ENCODE measurements at regions not wholly inside any gene's neighbourhood (a gene's known extent, or its start where the extent isn't known, plus 50 kb on each side); places are given as distances from the start of the nearest gene placed in this dataset.

- no peak for TF ChIP-seq CTCF (IDR thresholded peaks at IDR 0.05; ENCODE audit: control extremely low read depth, extremely low read depth)
- Histone ChIP-seq H3K27ac (ENCODE audit: low read depth in 1 of 2, low read length in 1 of 2) (no peak overlapping the region), H3K36me3 (ENCODE audit: control insufficient read depth in 4 of 4, insufficient read depth in 4 of 4, low read length in 4 of 4) (no peaks in the 10 kb centered on the region), H3K27me3 (ENCODE audit: control insufficient read depth in 3 of 3, insufficient read depth in 3 of 3, low read length in 2 of 3) (no peaks in the 10 kb centered on the region), H3K4me1 (ENCODE audit: control insufficient read depth in 5 of 5, insufficient read depth in 5 of 5, low read length in 5 of 5) (no peaks in the 10 kb centered on the region), H3K9ac (ENCODE audit: insufficient read depth in 1 of 2, low read length in 2 of 2) (no peak overlapping the region), H3K9me3 (ENCODE audit: control insufficient read depth in 4 of 4, insufficient read depth in 3 of 4, low read length in 3 of 4) (no peaks in the 10 kb centered on the region), H3K4me3 (no peak overlapping the region)
- ATAC-seq (ENCODE audit: insufficient read depth, low FRiP score), result no peak
- 61 to 85% methylated on average over 3 of the region's 3 CpGs for WGBS, 2 donors
- no peak for DNase-seq
Measured at GRCh38 chr2:150971910-150972309, 289.8 kb downstream of the RBM43 start.

GRCh38 chr2:150963336-150963735, 298.3 kb downstream of the RBM43 start:
- Histone ChIP-seq H3K4me1 (ENCODE audit: control insufficient read depth in 5 of 5, insufficient read depth in 5 of 5, low read length in 5 of 5) (no peaks in the 10 kb centered on the region), H3K27me3 (ENCODE audit: control insufficient read depth in 3 of 3, insufficient read depth in 3 of 3, low read length in 2 of 3) (no peaks in the 10 kb centered on the region), H3K9me3 (ENCODE audit: control insufficient read depth in 4 of 4, insufficient read depth in 3 of 4, low read length in 3 of 4) (no peaks in the 10 kb centered on the region), H3K4me3 (no peak overlapping the region), H3K36me3 (ENCODE audit: control insufficient read depth in 4 of 4, insufficient read depth in 4 of 4, low read length in 4 of 4) (no peaks in the 10 kb centered on the region), H3K27ac (ENCODE audit: low read depth in 1 of 2, low read length in 1 of 2) (no peak overlapping the region), H3K9ac (ENCODE audit: insufficient read depth in 1 of 2, low read length in 2 of 2) (no peak overlapping the region)
- 74% methylated on average over 5 of the region's 5 CpGs for WGBS, 2 donors
- TF ChIP-seq CTCF (IDR thresholded peaks at IDR 0.05; ENCODE audit: control extremely low read depth, extremely low read depth), result no peak
- no peak for DNase-seq
- no peak for ATAC-seq (ENCODE audit: insufficient read depth, low FRiP score)

- no peak for DNase-seq
Measured at GRCh38 chr2:150955231-150955630, 306.4 kb downstream of the RBM43 start.

More at GRCh38 chr2:150955231-150955630, 306.4 kb downstream of the RBM43 start:
- Histone ChIP-seq H3K27me3 (ENCODE audit: control insufficient read depth in 3 of 3, insufficient read depth in 3 of 3, low read length in 2 of 3) (no peaks in the 10 kb centered on the region), H3K9me3 (ENCODE audit: control insufficient read depth in 4 of 4, insufficient read depth in 3 of 4, low read length in 3 of 4) (no peaks in the 10 kb centered on the region), H3K4me1 (ENCODE audit: control insufficient read depth in 5 of 5, insufficient read depth in 5 of 5, low read length in 5 of 5) (peaks cover 0 to 2% (median 0%) of the 10 kb centered on the region in 5 donors), H3K36me3 (ENCODE audit: control insufficient read depth in 4 of 4, insufficient read depth in 4 of 4, low read length in 4 of 4) (no peaks in the 10 kb centered on the region), H3K4me3 (no peak overlapping the region), H3K9ac (ENCODE audit: insufficient read depth in 1 of 2, low read length in 2 of 2) (no peak overlapping the region), H3K27ac (ENCODE audit: low read depth in 1 of 2, low read length in 1 of 2) (no peak overlapping the region)
- TF ChIP-seq CTCF (IDR thresholded peaks at IDR 0.05; ENCODE audit: control extremely low read depth, extremely low read depth), result no peak
- 77 to 98% methylated on average over 10 of the region's 10 CpGs for WGBS, 2 donors
- ATAC-seq (ENCODE audit: insufficient read depth, low FRiP score), result no peak

Measured in lung (tissue), 11 donors.